Hepatocyte (in vitro differentiated cells): ENCODE measurements at regions not wholly inside any gene's neighbourhood (a gene's known extent, or its start where the extent isn't known, plus 50 kb on each side); places are given as distances from the start of the nearest gene placed in this dataset.

Experiments
- DNase-seq: peaks from one replicate; pipeline ENCODE4 v3.0.0-alpha.2; 2016; ENCODE audit warnings: low spot score
- H2AFZ ChIP-seq: fragments of 200-600 bp; sonication (generic); 2 replicates; pipeline ENCODE4 v1.6.0; 2016; ENCODE audit warnings: antibody characterized with exemption, mild to moderate bottlenecking
- H3K27ac ChIP-seq: fragments of 200-600 bp; sonication (generic); 2 replicates; pipeline ENCODE4 v1.5.1; 2016; ENCODE audit warnings: mild to moderate bottlenecking
- H3K27me3 ChIP-seq: fragments of 200-600 bp; sonication (generic); 2 replicates; pipeline ENCODE4 v1.6.1; 2016
- H3K36me3 ChIP-seq: fragments of 200-600 bp; sonication (generic); replicated peaks from 2 replicates; pipeline ENCODE4 v1.5.1; 2016; ENCODE audit warnings: low read depth; ENCODE audit not compliant: insufficient read depth
- H3K4me1 ChIP-seq: fragments of 200-600 bp; sonication (generic); 2 replicates; pipeline ENCODE4 v1.5.1; 2016; ENCODE audit warnings: mild to moderate bottlenecking, moderate library complexity; ENCODE audit not compliant: insufficient read depth
- H3K4me2 ChIP-seq: fragments of 200-600 bp; sonication (generic); 2 replicates; pipeline ENCODE4 v1.6.0; 2016
- H3K4me3 ChIP-seq: fragments of 200-600 bp; sonication (generic); 2 replicates; pipeline ENCODE4 v1.5.1; 2016; ENCODE audit warnings: mild to moderate bottlenecking
- H3K79me2 ChIP-seq: fragments of 200-600 bp; sonication (generic); 2 replicates; pipeline ENCODE4 v1.6.0; 2017; ENCODE audit warnings: mild to moderate bottlenecking
- H3K9me2 ChIP-seq: fragments of 200-600 bp; sonication (generic); replicated peaks from 2 replicates; pipeline ENCODE4 v1.6.0; 2017; ENCODE audit warnings: mild to moderate bottlenecking; ENCODE audit not compliant: insufficient read depth
- H3K9me3 ChIP-seq: fragments of 200-600 bp; sonication (generic); 2 replicates; pipeline ENCODE4 v1.5.1; 2016; ENCODE audit warnings: low read depth, mild to moderate bottlenecking
- H4K20me1 ChIP-seq: fragments of 200-600 bp; sonication (generic); 2 replicates; pipeline ENCODE4 v1.6.0; 2016; ENCODE audit warnings: mild to moderate bottlenecking; ENCODE audit not compliant: insufficient read depth, poor library complexity, severe bottlenecking
- EZH2 ChIP-seq: fragments of 200-600 bp; sonication (generic); IDR thresholded peaks from 2 replicates; pipeline ENCODE4 v1.6.1; 2016; ENCODE audit warnings: antibody characterized with exemption, mild to moderate bottlenecking, borderline replicate concordance
- EZH2phosphoT487 ChIP-seq: fragments of 200-600 bp; sonication (generic); IDR thresholded peaks from one replicate; pipeline ENCODE4 v1.6.1; 2018; ENCODE audit warnings: antibody characterized with exemption, mild to moderate bottlenecking, low read depth, moderate library complexity; ENCODE audit not compliant: unreplicated experiment, severe bottlenecking
- WGBS: methylation state at CpG from one replicate; pipeline ENCODE4 v1.1.6; 2016; ENCODE audit warnings: low lambda C conversion rate; ENCODE audit errors: missing lambda C conversion rate; 5-methylcytosine and 5-hydroxymethylcytosine counted together
- TF ChIP-seq, protein P1 (sequence below): fragments of 200-600 bp; sonication (generic); IDR thresholded peaks from 2 replicates; pipeline ENCODE4 v1.5.1; 2016; ENCODE audit warnings: antibody characterized with exemption, mild to moderate bottlenecking; ENCODE audit not compliant: poor library complexity

DNA sequence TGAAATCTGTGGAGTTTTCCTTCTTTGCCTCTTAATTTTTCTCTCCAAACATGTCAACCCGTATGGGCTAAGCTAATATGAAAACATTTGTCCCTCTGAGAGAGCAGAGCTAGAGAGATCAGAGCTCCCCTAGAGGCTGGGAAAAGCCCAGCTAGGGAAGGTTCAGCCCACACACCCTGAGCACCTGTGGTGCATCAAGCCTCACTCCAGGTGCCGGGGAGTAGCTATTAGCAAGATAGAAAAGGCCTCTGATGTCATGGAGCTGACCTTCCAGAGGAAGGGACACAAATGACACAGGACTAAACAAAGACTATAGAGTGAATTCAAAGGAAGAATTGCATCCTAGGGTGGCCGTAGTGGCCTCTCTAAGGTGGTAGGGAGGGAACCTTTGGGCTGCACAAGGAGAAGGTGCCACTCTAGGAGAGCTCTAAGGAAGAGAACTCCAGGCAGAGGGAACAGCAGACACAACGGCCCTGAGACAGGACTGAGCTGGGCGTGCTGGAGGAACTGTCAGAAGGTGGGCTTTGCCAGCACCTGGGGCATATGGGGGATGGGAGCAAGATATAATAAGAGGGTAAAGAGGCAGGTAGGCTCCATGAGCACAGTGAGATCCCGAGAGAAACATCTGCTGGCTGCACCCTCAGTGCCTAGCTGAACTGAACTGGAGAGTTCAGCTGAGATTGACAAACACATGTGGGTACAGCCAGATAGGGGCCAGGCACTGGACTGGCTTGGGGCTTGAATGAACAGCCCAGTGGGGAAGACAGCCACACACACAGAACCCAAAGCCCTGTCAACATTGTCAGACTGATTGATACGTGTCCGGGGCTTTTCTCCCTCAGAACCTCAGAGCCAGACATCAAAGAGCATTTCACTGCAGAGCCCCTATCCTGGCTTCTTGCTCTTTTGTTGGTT is 65.5 kb upstream of the DRD2 start:
- H3K9me2 ChIP-seq: no peaks in the 10 kb centered on the region
- no peaks in the 10 kb centered on the region for H3K27me3 ChIP-seq
- TF ChIP-seq EZH2: no peak
- TF ChIP-seq, protein P1, sequence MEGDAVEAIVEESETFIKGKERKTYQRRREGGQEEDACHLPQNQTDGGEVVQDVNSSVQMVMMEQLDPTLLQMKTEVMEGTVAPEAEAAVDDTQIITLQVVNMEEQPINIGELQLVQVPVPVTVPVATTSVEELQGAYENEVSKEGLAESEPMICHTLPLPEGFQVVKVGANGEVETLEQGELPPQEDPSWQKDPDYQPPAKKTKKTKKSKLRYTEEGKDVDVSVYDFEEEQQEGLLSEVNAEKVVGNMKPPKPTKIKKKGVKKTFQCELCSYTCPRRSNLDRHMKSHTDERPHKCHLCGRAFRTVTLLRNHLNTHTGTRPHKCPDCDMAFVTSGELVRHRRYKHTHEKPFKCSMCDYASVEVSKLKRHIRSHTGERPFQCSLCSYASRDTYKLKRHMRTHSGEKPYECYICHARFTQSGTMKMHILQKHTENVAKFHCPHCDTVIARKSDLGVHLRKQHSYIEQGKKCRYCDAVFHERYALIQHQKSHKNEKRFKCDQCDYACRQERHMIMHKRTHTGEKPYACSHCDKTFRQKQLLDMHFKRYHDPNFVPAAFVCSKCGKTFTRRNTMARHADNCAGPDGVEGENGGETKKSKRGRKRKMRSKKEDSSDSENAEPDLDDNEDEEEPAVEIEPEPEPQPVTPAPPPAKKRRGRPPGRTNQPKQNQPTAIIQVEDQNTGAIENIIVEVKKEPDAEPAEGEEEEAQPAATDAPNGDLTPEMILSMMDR: no peak
- TF ChIP-seq EZH2phosphoT487: no peak
- no peak overlapping the region for H2AFZ ChIP-seq
- H4K20me1 ChIP-seq: no peaks in the 10 kb centered on the region
- no peak overlapping the region for H3K4me2 ChIP-seq
- DNase-seq: no peak
- H3K27ac ChIP-seq: no peak overlapping the region
- no peaks in the 10 kb centered on the region for H3K9me3 ChIP-seq
- no peak overlapping the region for H3K4me3 ChIP-seq
- H3K79me2 ChIP-seq: no peaks in the 10 kb centered on the region
- H3K4me1 ChIP-seq: no peaks in the 10 kb centered on the region
- 81% methylated on average over 8 of the region's 8 CpGs for WGBS
- no peaks in the 10 kb centered on the region for H3K36me3 ChIP-seq

GRCh38 chr11:113538451-113539412 is 63.5 kb upstream of the DRD2 start:
- H3K27me3 ChIP-seq: no peaks in the 10 kb centered on the region
- H3K27ac ChIP-seq: no peak overlapping the region
- no peaks in the 10 kb centered on the region for H3K79me2 ChIP-seq
- TF ChIP-seq EZH2: no peak
- TF ChIP-seq, protein P1: no peak
- no peak for TF ChIP-seq EZH2phosphoT487
- H3K4me3 ChIP-seq: no peak overlapping the region
- no peak overlapping the region for H3K4me2 ChIP-seq
- H2AFZ ChIP-seq: no peak overlapping the region
- H3K4me1 ChIP-seq: no peaks in the 10 kb centered on the region
- H3K36me3 ChIP-seq: no peaks in the 10 kb centered on the region
- H4K20me1 ChIP-seq: no peaks in the 10 kb centered on the region
- DNase-seq: no peak
- no peaks in the 10 kb centered on the region for H3K9me3 ChIP-seq
- H3K9me2 ChIP-seq: no peaks in the 10 kb centered on the region
- 80% methylated on average over 6 of the region's 6 CpGs for WGBS

- Histone ChIP-seq H3K27ac (no peak overlapping the region), H3K4me3 (no peak overlapping the region), H3K4me2 (no peak overlapping the region), H3K79me2 (no peaks in the 10 kb centered on the region), H3K36me3 (no peaks in the 10 kb centered on the region), H3K4me1 (peaks cover 7% of the 10 kb centered on the region), H2AFZ (no peak overlapping the region), H3K9me3 (no peaks in the 10 kb centered on the region), H4K20me1 (no peaks in the 10 kb centered on the region), H3K27me3 (no peaks in the 10 kb centered on the region), H3K9me2 (no peaks in the 10 kb centered on the region)
- TF ChIP-seq, protein P1: no peak
- no peak for TF ChIP-seq EZH2phosphoT487
- no peak for TF ChIP-seq EZH2
- DNase-seq: no peak
- WGBS: 63% methylated on average over 4 of the region's 4 CpGs
These were observed 59.4 kb upstream of the DRD2 start for GRCh38 chr11:113534625-113535024.
